HG03064 (cell line): ENCODE measurements at regions not wholly inside any gene's neighbourhood (a gene's known extent, or its start where the extent isn't known, plus 50 kb on each side); places are given as distances from the start of the nearest gene placed in this dataset.
"Not testable (repeated sequence)": the region's sequence is repeated elsewhere in the genome, so short reads cannot be mapped to it uniquely, and the experiment has no call there.

Source experiments
- ATAC-seq: cut with Tn5 transposase; IDR thresholded peaks from one replicate; pipeline ENCODE4 v1.9.1; 2021; ENCODE audit warnings: low read depth; ENCODE audit not compliant: unreplicated experiment

- no peak for ATAC-seq
Observed at GRCh38 chr10:9379183-9379582, 1324.7 kb downstream of the GATA3 start.

- ATAC-seq: no peak
Observed at GRCh38 chr10:9381733-9382532, 1327.4 kb downstream of the GATA3 start.

DNA sequence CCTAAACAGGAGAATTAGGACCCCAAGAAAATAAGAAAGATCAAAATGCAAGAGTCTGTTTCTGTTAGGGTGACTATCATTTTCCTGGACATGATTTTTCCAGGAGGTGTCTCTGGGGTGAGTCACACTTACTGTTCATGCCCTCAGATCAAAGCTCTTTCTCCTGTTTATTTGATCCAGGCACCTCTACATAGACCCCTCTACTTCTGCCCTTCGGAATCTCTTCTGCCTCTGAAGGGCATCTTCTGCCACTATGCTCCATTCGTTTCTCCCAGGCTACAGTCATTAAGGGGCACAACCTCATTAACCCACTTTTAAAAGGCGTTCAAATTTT lies 1328.0 kb downstream of the GATA3 start:
- no peak for ATAC-seq

GRCh38 chr10:9390516-9390915 lies 1336.0 kb downstream of the GATA3 start:
- ATAC-seq: no peak

DNA sequence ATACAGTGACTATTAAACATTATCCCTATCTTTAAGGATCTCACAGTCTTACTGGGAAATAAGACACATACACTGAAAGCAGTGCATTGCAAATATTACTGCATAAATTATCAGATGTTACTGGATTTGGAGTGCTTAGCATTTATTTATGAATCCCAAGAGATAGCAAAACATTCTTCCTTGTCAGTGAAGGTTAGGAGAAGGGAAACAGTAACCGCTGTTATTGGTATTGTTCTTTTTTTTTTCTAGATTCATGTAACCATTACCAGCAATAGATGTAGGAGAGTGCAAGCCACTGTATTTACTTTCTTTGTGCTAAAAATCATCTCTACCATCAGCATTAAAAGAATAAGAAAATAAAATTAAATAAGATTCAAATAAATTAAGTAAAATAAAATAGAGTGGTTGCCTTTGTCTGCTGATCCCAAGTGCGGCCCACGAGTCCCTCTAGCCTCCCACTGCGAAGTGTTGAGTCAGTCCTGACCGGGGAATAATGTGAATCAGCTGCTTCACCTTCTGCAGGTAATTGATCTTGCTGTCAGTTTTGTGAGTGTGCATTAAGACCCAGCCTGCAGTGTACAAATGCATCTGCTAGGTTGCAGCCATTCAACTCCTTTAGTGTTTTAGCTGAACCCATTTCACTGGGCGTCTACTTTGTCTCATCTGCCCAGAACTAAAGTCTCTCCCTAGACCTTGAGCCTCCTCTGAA lies 1344.9 kb downstream of the GATA3 start:
- ATAC-seq: no peak

DNA sequence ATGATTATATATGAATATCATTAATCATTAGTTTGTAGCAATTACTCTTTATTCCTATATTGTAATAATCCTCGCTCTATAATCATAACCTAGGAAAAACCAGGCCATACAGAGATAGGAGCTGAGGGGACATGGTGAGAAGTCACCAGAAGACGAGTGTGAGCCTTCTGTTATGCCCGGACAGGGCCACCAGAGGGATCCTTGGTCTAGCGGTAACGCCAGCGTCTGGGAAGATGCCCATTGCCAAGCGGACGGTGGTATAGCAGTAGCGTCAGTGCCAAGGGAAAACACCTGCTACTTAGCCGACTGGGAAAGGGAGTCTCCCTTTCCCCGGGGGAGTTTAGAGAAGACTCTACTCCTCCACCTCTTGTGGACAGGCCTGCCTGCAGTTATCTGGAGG lies 1347.6 kb downstream of the GATA3 start:
- not testable (repeated sequence) for ATAC-seq

GRCh38 chr10:9402507-9403195 lies 1348.2 kb downstream of the GATA3 start:
- not testable (repeated sequence) for ATAC-seq

DNA sequence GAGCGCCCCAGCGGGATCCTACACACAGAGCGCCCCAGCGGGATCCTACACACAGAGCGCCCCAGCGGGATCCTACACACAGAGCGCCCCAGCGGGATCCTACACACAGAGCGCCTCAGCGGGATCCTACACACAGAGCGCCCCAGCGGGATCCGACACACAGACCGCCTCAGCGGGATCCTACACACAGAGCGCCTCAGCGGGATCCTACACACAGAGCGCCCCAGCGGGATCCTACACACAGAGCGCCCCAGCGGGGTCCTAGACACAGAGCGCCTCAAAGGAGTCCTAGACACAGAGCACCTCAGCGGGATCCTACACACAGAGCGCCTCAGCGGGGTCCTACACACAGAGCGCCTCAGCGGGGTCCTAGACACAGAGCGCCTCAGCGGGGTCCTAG lies 1352.7 kb downstream of the GATA3 start:
- ATAC-seq: not testable (repeated sequence)

GRCh38 chr10:9416331-9416730 lies 1361.8 kb downstream of the GATA3 start:
- ATAC-seq: no peak

GRCh38 chr10:9419757-9420156 lies 1365.3 kb downstream of the GATA3 start:
- no peak for ATAC-seq

- ATAC-seq: no peak
Observed at GRCh38 chr10:9427209-9427608, 1372.7 kb downstream of the GATA3 start.

DNA sequence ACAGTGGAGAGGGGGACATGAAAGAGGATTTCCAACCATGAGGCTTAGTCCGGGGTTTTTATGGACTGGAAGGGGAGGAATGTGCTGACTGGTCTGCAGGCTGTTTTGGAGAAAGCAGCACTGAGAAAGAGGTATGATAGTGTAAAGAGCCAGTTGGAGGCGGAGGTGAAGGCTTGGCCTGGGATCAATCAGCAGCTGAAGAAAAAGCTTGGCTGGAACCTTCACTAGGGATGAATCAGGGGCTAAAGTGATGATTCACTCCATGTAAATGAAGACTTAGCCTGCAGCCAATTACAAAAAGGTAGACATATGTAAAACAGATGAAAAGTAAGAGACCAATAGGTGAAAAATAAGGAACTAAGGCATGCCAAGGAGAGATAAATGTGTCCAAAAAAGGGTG lies 1382.6 kb downstream of the GATA3 start:
- no peak for ATAC-seq

- ATAC-seq: no peak
Observed at GRCh38 chr10:9443758-9444157, 1389.3 kb downstream of the GATA3 start.

DNA sequence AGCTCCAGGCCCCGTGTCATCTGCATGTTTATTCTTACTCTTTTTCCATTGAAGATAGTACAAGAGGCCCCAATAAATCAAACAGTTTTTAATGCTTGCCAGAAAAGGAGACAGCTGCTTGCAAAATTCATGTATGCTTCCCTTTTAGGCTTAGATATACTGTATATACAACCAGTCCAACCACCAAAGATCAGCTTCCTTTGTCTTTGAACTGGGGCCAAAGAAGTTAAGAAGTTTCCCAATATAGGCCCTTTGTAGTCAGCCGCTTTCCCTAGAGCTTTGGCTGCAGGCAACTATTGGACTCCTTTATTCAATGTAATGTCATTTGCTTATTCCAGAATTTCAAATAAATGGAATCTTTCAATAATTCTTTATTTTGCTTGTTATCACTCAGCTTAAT lies 1395.0 kb downstream of the GATA3 start:
- ATAC-seq: no peak

DNA sequence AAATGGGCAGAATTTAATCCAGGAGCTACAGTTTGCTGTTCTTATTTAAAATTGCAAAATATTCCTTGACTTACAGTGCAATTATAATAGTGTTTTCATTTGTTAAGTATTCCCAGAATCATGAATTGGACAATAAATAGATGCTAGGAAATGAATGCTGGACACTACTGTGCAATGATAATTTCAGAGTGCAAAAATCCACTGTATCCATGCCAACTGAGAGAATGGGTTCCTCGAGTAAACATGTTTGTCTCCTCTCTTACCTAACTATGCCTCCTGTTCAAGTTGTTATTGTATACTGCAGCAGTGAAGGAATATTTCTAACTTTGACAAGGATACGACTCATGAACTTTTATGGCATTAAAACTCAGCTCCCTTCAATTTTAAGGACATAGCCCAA lies 1396.3 kb downstream of the GATA3 start:
- no peak for ATAC-seq

DNA sequence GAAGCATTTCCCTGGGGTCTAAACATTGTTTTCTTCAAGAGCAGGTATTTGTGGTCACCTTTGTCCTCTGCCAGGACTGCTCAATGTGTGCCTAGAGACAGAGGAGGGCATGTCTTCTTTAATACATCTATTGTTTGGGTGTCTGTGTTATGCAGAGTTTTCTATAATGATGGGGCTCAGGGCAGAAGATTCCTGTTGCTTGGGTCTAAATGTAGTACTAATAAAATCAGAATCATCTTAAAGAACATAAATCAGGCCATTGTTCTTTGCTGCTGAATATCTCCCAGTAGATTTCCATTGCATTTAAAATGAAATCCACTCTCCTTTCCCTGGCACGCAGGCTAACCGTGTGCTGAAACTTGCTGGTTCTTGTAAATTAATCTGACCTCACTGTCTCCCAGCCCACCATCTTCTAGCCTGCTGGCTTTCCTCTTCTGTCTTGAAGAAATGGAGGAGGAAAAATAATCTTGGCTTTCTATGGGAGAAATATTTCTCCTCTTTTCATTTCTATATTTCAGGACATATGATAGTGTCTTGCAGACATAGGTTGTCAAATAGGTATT lies 1396.8 kb downstream of the GATA3 start:
- ATAC-seq: no peak

DNA sequence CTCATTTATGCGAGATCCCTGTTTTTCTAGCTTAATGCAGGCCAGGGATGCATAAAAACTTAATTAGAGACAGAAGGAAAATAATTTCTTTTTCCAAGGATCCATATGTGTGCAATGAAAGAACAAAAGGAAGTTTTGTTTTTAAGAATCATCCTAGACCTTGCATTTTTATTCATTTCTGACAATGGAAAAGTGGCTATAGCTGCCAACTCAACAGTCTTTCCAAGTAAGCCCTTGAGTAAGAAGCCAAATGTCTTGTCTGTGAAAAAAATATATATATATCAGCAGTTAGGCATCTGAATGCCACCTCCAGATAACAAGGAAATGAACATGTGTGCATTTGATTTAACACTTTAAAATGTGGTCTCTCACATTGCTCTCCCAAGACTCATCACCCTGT lies 1397.6 kb downstream of the GATA3 start:
- no peak for ATAC-seq

- ATAC-seq: not testable (repeated sequence)
Observed at GRCh38 chr10:9453871-9454270, 1399.4 kb downstream of the GATA3 start.

DNA sequence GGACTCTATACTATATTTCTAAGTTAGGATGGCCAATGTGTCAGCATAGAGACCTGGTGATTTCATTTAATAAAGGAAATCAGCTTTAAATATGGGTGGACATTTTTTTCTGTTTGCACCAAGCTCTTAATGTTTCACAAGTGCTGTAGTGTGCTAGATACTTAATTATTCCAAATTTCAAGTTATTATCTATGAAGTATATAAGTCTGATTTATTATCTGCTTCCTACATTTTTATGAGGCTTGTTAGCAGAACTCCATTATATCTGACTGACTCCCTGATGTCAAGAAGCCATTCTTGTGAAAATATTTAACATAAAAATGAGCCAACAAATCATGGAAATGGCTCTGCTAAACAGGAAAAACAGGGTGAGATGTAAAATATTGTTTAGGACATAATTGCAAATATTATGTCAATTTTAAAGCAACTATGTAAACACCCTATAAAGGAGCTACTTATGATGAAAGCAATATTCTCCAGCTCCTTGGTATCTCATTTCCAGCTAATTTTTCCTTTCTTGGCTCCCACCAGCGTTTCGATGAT lies 1415.2 kb downstream of the GATA3 start:
- ATAC-seq: no peak

- no peak for ATAC-seq
Observed at GRCh38 chr10:9470581-9470980, 1416.1 kb downstream of the GATA3 start.

DNA sequence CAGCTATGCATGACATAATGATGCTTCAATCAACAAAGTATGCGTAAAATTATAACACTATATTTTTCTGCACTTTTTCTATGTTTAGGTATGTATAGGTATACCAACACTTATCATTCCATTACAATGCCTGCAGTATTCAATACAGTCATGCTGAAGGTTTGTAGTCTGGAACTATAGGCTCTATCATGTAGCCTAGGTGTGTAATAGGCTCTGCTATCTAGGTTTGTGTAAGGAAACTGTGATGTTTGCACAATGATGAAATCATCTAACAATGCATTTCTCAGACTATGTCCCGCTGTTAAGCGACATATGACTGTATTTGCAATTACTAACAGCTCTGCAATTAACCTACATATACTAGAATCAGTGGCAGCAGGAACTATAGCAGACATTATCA lies 1447.5 kb downstream of the GATA3 start:
- no peak for ATAC-seq
